ENCODE measurements at regions not wholly inside any gene's neighbourhood (a gene's known extent, or its start where the extent isn't known, plus 50 kb on each side); places are given as distances from the start of the nearest gene placed in this dataset.
"Not testable (repeated sequence)": the region's sequence is repeated elsewhere in the genome, so short reads cannot be mapped to it uniquely, and the experiment has no call there.

GRCh38 chr5:127222571-127223156 is 67.9 kb upstream of the MEGF10 start:
- TF ChIP-seq CTCF (conservative IDR thresholded peaks at IDR 0.05; ENCODE audit: low read depth, low read length); EZH2 (IDR thresholded peaks at IDR 0.05; ENCODE audit: borderline replicate concordance, low read depth, low read length, poor library complexity, severe bottlenecking): not testable (repeated sequence)

Measured in A673 (cell line).